HG03095 (cell line): ENCODE measurements at regions not wholly inside any gene's neighbourhood (a gene's known extent, or its start where the extent isn't known, plus 50 kb on each side); places are given as distances from the start of the nearest gene placed in this dataset.
"Not testable (repeated sequence)": the region's sequence is repeated elsewhere in the genome, so short reads cannot be mapped to it uniquely, and the experiment has no call there.

Experiments
- ATAC-seq: cut with Tn5 transposase; IDR thresholded peaks from one replicate; pipeline ENCODE4 v1.9.1; 2021; ENCODE audit warnings: moderate library complexity; ENCODE audit not compliant: unreplicated experiment

- ATAC-seq, result no peak
These were observed 164.0 kb upstream of the FGF13 start for GRCh38 chrX:138875472-138875871.

- no peak for ATAC-seq
These were observed 162.9 kb upstream of the FGF13 start for GRCh38 chrX:138874271-138874935.

- not testable (repeated sequence) for ATAC-seq
These were observed 162.1 kb upstream of the FGF13 start for GRCh38 chrX:138873640-138874039.

- ATAC-seq, result no peak
These were observed 161.0 kb upstream of the FGF13 start for GRCh38 chrX:138872537-138872936.

GRCh38 chrX:138871739-138872138 is 160.2 kb upstream of the FGF13 start:
- no peak for ATAC-seq

- ATAC-seq, result no peak
These were observed 155.1 kb upstream of the FGF13 start for GRCh38 chrX:138866643-138867042.

GRCh38 chrX:138865093-138865649 is 153.7 kb upstream of the FGF13 start:
- ATAC-seq, result no peak

GRCh38 chrX:138859421-138859820 is 147.9 kb upstream of the FGF13 start:
- no peak for ATAC-seq

- no peak for ATAC-seq
These were observed 147.4 kb upstream of the FGF13 start for GRCh38 chrX:138858951-138859350.

GRCh38 chrX:138858438-138858837 is 146.9 kb upstream of the FGF13 start:
- ATAC-seq, result no peak

GRCh38 chrX:138856881-138857604 is 145.5 kb upstream of the FGF13 start:
- ATAC-seq, result no peak

GRCh38 chrX:138853936-138854335 is 142.4 kb upstream of the FGF13 start:
- ATAC-seq, result no peak

- ATAC-seq, result no peak
These were observed 138.0 kb upstream of the FGF13 start for GRCh38 chrX:138849521-138849920.

- no peak for ATAC-seq
These were observed 136.4 kb upstream of the FGF13 start for GRCh38 chrX:138847930-138848329.

- ATAC-seq, result no peak
These were observed 134.3 kb upstream of the FGF13 start for GRCh38 chrX:138845786-138846185.

GRCh38 chrX:138807400-138807799 is 95.9 kb upstream of the FGF13 start:
- ATAC-seq, result not testable (repeated sequence)

GRCh38 chrX:138794246-138794645 is 82.7 kb upstream of the FGF13 start:
- no peak for ATAC-seq

- no peak for ATAC-seq
These were observed 80.0 kb upstream of the FGF13 start for GRCh38 chrX:138791551-138791950.

- ATAC-seq, result no peak
These were observed 77.3 kb upstream of the FGF13 start for GRCh38 chrX:138788771-138789170.

GRCh38 chrX:138778576-138778909 is 67.0 kb upstream of the FGF13 start:
- not testable (repeated sequence) for ATAC-seq

GRCh38 chrX:138777908-138778575 is 66.5 kb upstream of the FGF13 start:
- ATAC-seq, result not testable (repeated sequence)

- ATAC-seq, result no peak
These were observed 65.7 kb upstream of the FGF13 start for GRCh38 chrX:138777230-138777629.
